GM13976 (cell line): ENCODE measurements at regions not wholly inside any gene's neighbourhood (a gene's known extent, or its start where the extent isn't known, plus 50 kb on each side); places are given as distances from the start of the nearest gene placed in this dataset.

ENCODE experiments used
- DNase-seq: peaks from one replicate; pipeline ENCODE4 v3.0.0; 2012; ENCODE audit warnings: low spot score
- in situ Hi-C: fragments of 300-500 bp; cut with MboI; formaldehyde crosslinking; loops from one replicate; pipeline ENCODE4 v1.12.0; 2022; ENCODE audit warnings: low sequenced_read_pairs, mixed read lengths, inconsistent platforms; ENCODE audit not compliant: unreplicated experiment
- TF ChIP-seq, protein P1 (sequence below): IDR thresholded peaks from 2 replicates; pipeline ENCODE4 v1.5.1; 2012; ENCODE audit warnings: borderline replicate concordance, mild to moderate bottlenecking; ENCODE audit not compliant: insufficient read depth; ENCODE audit errors: extremely low read depth, missing control alignments, control extremely low read depth

GRCh38 chr11:80758787-80759186, 1318.0 kb upstream of the TENM4 start:
- DNase-seq: no peak
- in situ Hi-C loops: no loop called here
- TF ChIP-seq, protein P1, sequence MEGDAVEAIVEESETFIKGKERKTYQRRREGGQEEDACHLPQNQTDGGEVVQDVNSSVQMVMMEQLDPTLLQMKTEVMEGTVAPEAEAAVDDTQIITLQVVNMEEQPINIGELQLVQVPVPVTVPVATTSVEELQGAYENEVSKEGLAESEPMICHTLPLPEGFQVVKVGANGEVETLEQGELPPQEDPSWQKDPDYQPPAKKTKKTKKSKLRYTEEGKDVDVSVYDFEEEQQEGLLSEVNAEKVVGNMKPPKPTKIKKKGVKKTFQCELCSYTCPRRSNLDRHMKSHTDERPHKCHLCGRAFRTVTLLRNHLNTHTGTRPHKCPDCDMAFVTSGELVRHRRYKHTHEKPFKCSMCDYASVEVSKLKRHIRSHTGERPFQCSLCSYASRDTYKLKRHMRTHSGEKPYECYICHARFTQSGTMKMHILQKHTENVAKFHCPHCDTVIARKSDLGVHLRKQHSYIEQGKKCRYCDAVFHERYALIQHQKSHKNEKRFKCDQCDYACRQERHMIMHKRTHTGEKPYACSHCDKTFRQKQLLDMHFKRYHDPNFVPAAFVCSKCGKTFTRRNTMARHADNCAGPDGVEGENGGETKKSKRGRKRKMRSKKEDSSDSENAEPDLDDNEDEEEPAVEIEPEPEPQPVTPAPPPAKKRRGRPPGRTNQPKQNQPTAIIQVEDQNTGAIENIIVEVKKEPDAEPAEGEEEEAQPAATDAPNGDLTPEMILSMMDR: no peak

DNA sequence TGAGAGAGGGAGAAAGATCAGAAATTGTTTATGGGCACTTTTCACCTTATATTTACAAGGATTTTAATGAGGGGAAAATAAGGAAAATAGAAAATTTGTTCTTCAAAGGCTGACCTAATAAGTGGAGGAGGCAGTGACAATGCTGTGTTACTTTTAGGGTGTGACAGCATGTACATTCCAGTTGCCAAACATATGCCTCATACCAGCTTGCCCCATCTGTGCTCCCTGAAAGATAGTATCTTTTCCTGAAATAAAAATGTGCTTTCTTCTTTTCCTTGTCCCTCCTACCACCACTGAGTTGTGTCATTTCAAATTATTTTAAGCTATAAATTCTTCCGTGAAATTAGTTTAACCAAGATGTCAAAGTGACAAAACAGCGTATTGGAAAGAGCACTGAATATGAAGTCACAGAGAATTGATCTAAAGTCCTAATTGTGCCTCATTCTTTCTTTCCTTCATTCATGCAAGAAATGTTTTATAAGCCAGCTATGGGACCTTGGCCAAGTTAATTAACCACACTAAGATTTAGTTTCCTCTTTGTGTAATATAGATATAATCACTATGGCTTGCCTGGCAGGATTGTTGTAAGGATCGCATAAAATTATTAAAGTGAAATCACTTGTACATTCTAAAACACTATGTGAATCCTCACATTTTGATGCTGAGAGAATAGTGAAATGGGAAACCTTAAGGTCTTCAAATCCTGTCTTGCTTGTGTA, 1307.5 kb upstream of the TENM4 start:
- DNase-seq: no peak
- TF ChIP-seq, protein P1: no peak
- in situ Hi-C loops: no loop called here

- in situ Hi-C loops: no loop called here
- TF ChIP-seq, protein P1: no peak
- DNase-seq: no peak
Observed at GRCh38 chr11:80746300-80746699, 1305.5 kb upstream of the TENM4 start.

- no peak for DNase-seq
- in situ Hi-C loops: no loop called here
- TF ChIP-seq, protein P1: no peak
Observed at GRCh38 chr11:80745416-80745815, 1304.6 kb upstream of the TENM4 start.

DNA sequence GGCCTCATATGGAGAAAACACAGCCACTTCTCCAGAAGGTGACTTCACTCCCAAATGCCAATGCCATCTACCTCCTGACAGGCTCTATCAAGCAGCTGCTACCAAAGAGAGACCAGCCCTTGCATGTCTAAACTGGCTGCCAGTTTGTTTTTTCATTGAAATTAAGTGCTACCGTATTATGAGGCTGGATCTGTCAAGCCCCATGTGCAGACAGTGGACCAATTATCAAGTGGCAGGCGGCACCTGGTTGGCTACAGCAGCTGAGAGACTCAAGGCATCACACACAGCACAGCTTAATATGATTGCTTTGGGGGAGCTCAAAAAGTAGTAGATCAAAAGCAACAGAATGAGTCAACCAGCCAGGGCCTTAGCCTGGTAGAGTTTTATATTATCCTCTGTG, 1293.0 kb upstream of the TENM4 start:
- in situ Hi-C loops: no loop called here
- TF ChIP-seq, protein P1: no peak
- no peak for DNase-seq

DNA sequence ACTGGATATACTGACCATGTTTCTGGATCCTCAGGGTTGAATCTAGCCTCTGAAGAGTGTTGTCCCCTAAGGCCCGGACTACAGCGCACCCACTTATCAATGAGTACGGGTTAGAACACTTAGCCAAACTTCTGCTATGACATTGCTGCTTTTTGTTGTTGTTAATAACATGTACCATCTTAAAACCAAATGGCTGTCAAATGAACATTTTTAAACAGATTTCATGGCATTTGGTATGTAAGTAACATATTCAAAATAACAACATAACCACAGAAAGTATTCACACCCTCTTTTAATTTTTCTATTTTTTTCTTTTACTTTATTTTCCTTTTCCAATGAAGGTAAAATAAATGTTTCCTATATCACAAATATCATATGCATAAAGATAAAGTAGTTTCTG, 1292.5 kb upstream of the TENM4 start:
- TF ChIP-seq, protein P1: no peak
- no peak for DNase-seq
- in situ Hi-C loops: no loop called here
